Activated gamma-delta T cell treated with Interleukin-2 at 50 U/mL for 16 hours (primary cell): ENCODE measurements at regions not wholly inside any gene's neighbourhood (a gene's known extent, or its start where the extent isn't known, plus 50 kb on each side); places are given as distances from the start of the nearest gene placed in this dataset.
"Not testable (repeated sequence)": the region's sequence is repeated elsewhere in the genome, so short reads cannot be mapped to it uniquely, and the experiment has no call there.

Experiments
- DNase-seq: peaks from one replicate; pipeline ENCODE4 v3.0.0-alpha.2; 2020

DNA sequence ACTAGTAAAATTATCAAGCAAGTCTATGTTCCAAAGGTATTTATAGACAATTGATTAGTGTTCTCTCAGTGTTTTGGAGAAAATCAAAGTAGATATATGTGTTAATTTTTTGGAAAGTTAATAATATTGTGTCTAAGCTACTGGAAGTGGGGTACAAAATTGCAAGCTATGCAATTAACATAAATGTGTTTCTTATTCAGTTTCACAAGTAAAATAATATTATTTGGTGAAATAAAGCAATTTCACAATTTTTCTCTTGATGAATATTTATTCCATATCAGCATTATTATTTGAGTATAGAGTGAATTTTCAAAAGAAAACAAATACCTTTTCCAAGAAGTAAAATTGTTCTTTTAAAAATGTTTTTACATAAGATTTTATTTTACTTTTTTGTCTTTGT, 1047.7 kb downstream of the TBL1XR1 start:
- no peak for DNase-seq

DNA sequence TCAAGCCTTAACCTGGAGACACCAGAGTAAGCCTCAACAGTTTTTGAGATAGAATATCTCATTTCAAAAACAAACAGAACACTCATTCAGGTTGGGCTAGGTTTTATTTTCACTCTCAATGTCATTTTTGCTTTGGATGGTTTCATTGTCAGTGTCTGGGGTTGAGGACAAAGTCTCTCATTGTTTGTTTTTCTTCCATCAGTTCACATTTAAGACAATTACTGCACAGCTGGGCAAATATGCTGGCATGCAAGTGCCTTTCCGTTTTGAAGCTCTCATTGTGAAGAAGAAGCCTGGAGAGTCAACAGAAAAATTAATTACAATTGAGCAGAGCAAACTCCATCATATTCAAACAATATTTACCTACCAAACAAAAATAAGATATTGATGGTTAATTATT, 1050.0 kb downstream of the TBL1XR1 start:
- no peak for DNase-seq

DNA sequence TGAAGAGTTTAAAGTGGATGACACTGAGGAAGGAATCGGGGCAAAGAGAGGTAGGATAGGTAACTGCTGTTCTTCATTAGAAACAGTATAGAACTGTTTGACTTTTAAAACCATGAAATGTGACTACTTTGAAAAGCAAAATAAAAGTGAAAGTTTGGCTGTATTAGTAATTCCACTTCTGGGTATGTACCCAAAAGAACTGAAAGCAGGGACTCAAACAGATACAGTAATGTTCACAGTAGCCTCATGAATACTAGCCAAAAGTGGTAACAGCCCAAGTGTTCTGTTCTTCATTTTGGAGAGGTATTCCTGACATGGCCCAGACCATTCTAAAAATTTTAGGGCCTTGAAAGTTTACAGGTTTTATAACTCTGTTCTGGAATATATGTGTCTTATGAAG, 1055.4 kb downstream of the TBL1XR1 start:
- DNase-seq, result no peak

DNA sequence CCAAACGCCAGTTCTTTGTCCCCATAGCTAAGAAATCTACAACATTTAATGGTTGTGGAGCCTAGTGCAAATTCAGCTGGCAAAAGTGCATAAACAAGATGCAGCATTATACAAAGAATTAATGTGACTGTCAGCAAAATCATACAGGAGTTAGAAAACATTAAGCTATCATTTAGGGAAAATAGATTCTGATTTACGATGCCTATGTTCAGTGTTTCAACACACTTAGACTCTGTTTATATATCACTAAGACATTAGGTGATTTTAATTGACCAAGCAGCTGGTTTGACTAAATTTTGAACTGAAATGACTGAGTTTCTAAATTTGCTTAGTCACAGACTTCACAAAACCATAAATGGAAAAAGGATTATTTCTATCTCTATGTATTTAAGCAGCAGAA, 1076.8 kb downstream of the TBL1XR1 start:
- DNase-seq, result no peak

DNA sequence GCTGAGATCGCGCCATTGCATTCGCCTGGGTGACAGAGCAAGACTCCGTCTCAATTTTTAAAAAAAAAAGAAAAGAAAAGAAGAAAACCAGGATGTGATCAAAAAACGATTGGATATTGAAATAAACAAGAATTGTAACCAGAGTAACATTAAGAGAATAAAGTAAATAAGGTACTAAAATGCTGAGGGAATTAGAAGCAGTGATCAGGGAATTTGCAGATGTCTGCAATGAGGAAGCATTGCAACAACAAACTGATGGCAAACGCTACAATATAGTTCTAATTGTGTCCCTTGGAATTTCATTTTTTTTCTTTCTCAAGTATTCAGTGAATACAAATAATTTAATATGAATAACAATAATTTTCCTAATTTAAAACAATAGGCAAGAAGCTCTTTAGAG, 1077.5 kb downstream of the TBL1XR1 start:
- no peak for DNase-seq

DNA sequence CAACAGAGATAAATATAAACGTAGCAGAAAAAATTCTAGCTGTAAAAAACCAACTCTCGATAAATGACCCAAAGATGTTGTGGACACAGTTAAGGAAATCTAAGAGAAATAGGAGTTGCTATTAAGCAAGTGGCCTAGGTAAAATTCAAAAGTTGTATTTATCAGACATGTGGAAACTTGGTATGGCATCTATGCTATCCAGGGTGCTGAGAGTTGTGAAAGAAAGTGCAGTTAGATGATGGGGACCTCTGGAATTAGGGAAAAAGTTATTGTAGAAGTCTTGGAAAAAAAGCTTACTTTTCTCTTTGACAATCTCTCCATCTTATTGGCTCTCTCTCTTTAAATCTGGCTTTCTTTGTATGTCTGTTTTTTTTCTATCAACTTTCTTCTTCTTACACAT, 1090.9 kb downstream of the TBL1XR1 start:
- no peak for DNase-seq

DNA sequence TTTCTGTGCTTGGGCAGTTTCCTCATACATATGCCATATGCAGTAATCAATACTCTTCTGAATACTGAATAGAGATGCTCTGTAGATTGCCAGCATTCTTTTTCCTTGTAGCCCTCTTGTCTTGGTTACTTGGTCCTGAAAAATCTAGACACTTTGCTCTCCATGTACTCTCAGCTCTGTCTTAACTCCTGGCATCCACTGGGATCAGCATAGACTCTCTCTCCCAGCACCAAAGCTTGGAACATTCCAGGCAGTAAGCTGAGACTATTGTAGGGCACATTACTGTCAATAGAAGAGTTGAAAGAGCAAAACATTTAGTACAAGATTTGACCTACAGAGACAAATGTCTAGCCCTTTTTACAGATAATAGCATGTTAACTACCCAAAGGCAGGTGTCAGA, 1100.3 kb downstream of the TBL1XR1 start:
- DNase-seq, result no peak

DNA sequence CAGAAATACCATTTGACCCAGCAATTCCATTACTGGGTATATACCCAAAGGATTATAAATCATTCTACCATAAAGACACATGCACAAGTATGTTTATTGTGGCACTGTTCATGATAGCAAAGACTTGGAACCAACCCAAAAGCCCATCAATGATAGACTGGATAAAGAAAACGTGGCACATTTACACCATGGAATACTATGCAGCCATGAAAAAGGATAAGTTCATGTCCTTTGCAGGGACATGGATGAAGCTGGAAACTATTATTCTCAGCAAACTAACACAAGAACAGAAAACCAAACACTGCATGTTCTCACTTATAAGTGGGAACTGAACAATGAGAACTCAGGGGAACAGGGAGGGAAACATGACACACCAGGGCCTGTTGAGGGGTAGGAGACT, 1103.4 kb downstream of the TBL1XR1 start:
- not testable (repeated sequence) for DNase-seq

DNA sequence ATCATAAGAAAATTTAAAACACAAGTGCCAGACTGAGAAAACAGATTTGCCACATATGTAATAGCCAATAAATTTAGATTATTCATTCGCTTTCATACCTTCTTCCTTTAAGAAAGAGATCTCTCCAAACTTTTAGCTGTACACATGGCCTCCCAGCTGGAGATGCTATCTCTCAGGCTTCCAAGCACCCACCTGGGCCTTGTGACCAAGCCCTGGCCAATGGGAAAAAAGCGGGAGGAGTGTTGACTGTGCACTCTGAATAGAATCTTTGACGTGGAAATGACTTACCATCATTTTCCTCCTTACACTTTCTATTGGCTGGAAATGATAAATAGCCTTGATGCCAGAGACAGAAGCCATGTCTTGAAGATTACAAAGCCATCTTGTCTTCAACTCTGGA, 1106.6 kb downstream of the TBL1XR1 start:
- DNase-seq, result no peak

DNA sequence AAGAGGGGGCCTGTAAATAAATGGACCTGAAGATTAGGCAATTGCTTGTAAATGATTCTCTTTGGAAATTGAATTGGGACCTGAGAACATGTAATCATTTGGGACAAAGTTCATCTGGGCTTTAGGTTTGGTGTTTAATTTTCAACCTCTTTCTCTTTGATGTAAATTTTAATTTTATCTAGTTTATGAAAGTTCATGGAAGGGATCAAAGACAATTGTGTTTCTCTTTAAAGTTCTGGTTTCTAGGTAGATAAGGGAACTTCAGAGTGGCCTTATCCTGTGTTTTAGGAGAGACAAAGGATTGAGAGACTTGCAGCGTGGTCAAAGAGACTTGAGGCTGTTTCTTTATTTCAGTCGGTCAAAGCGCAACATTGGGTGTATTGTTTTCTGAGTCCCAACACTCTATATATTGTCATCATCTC, 1108.3 kb downstream of the TBL1XR1 start:
- DNase-seq, result no peak

DNA sequence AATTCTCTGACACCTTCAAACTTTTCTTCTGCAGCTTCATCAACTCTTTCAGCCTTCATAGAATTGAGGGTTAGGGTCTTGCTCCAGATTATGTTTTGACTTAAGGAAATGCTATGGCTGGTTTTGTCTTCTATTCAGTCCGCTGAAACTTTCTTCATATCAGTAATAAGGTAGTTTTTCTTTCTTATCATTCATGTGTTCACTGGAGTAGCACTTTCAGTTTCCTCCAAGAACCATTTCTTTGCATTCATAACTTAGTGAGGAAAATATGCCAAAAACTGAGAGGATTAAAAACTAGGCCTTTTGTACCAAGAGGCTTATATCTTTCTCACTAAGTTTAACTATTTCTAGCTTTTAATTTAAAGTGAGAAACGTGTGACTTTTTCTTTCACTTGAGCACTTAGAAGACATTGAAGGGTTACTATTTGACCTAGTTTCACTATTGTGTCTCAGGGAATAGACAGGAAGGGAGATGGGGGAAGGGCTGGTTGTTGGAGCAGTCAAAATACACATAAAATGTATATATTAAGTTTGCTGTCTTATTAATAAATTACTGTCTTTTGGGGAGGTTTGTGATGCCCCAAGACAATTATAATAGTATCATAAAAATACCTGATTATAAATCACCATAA, 1110.1 kb downstream of the TBL1XR1 start:
- no peak for DNase-seq

DNA sequence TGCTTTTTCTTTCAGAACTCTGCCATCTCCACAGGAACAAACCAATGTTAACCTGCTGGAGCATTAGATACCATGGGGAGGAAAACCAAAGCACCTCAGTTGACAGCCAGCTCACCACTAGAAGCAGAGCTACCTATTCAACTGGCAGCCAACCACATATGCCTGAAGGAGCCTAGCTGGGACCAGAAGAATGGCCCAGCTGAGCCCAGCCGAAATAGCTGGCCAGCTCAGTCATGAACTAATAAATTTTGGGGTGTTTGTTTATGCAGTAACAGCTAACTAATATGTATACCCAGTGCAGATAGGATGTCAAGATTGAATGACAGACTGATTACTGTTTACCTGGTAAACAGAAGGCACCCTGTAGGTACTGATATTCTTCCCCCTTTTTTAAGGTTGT, 1117.5 kb downstream of the TBL1XR1 start:
- DNase-seq, result no peak

DNA sequence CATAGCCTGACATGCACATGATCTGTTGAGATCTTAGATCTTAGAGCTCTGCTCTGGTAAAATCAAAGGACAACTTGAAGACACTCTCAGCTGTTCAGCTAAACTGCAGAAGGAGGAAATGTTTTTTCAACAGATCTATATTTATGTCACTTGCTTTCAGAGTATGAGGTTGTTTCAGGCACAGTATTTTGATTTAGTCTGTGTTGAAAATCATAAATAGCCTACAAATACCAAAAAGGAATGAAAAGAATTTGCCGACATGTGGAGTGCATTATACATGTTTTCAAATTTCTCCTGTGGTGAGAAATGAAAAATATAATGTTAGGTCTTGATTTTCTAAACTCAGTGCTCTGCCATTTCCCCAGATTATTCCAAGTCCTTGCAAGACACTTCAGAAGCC, 1118.4 kb downstream of the TBL1XR1 start:
- DNase-seq, result no peak

DNA sequence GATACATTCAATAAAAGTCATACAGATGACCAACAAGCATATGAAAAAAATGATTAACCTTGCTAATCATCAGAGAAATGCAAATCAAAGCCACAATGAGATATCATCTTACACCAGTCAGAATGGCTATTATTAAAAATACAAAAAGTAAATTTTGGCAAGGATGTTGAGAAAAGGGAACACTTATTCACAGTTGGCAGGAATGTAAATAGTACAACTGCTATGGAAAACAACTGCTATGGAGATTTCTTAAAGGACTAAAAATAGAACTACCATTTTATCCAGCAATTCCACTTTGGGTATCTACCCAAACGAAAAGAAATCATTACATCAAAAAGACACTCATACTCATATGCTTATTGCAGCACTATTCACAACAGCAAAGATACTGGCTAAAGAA, 1121.8 kb downstream of the TBL1XR1 start:
- DNase-seq, result no peak

DNA sequence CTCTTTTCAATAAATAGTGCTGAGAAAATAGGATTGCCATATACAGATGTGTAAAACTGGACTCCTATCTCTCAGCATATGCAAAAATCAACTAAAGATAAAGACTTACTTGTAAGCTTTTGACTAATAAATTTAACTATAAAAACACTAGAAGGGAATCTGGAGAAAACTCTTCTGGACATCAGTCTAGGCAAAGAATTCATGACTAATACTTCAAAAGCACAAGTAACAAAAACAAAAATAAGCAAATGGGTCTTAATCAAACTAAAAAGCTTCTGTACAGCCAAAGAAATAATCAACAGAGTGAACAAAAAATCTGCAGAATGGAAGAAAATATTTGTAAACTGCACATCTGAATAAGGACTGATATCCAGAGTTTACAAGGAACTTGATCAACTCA, 1122.2 kb downstream of the TBL1XR1 start:
- no peak for DNase-seq

DNA sequence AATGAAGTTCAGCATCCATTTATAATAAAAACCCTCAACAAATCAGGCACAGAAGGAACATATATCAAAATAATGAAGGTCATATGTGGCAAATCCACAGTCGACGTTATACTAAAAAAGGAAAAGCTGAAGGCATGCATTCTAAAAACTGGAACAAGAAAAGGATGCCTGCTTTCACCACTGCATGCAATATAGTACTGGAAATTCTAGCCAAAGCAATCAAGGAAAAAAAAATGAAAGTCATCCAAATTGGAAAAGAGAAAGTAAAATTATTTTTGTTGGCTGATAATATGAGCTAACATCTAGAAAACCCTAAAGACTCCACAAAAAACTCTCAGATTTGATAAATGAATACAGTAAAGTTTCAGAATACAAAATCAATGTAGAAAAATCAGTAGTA, 1123.2 kb downstream of the TBL1XR1 start:
- DNase-seq, result no peak

DNA sequence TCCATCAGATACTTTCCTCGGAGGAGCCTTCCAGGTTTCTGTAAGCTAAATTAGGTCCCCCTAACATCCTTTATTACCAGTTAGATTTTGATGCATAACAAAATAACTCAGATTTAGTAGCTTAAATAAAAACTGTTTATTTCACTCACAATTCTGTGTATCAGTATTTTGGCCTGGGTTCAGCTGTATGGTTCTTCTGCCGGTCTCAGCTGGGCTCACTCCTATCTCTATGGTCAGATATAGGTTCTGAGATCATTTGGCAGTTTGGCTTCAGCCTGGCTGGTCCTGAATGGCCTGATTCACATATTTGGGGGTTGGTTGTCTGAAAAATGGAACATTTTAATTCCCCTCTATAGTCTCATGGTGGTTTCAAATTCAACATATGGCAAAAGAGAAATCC, 1125.3 kb downstream of the TBL1XR1 start:
- no peak for DNase-seq

DNA sequence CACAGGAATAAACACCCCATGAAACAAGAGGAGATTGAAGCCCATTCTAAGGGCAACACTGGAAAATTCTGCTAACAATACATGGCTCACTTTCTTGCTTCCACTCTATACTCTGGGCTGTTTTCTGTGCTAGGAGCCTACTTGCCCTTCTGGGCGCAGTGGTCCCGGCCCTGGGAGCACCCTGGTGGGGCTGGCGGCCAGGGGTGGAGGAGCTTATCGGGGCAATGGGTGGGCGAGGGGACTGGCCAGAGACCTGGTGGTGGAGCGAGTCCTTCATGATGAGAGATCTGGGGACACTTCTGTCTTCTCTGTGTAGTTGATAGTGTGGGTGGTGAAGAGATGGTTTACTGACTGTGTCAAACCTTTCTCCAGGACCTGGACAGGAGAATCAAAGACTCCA, 1128.5 kb downstream of the TBL1XR1 start:
- no peak for DNase-seq

DNA sequence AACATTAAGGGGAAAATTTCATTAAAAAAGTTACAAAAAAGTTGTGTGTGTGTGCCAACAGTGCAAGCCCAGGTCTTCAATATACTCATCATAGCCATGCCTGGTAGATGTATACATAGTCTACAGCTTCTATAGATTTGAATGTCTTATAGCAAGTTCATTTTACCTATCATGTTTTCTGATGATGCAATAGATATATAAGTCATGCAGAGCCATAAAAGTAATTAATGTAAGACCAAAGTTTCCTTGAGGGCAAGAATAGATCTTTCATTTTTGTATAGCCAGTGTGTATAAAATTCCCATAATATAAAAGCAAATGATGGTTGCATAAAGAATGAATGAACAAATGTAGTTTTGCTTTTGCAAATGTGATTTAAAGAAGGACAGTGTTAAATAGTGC, 1138.4 kb downstream of the TBL1XR1 start:
- no peak for DNase-seq

DNA sequence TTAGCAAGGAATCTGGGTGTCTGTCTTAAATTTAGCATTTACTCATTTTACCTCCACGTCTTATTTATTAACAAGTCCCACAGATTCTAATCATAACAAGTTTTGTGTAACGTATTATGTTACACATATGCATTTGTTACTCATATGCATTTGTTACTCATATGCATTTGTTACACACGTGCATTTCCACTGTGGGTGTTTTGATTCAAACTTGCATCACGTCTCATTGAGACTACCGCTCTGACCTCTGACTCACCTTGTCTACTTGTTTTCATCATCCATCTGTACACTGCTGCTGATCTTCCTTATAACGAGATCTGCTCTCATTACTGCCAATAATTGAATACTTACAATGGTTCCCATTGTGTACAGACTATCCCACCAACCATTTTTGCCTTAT, 1141.4 kb downstream of the TBL1XR1 start:
- no peak for DNase-seq

DNA sequence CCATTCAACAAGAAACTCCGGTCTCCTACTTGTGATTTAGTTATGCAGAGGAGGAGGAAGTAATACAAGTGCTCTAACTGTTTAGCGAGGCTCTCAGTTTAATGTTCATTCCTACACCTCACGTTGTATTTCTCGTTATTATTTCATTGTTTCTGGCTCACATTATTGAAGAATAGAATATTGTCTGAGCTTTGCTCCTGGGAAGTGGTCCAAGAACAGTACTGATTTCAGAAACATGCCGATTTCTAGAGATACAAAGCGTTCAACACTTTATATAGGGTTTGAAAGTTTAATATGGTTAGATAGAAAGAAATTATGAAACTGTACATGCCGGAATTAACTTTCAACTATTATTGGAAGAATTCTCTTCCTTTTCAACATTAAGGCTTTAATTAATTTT, 1145.5 kb downstream of the TBL1XR1 start:
- no peak for DNase-seq

DNA sequence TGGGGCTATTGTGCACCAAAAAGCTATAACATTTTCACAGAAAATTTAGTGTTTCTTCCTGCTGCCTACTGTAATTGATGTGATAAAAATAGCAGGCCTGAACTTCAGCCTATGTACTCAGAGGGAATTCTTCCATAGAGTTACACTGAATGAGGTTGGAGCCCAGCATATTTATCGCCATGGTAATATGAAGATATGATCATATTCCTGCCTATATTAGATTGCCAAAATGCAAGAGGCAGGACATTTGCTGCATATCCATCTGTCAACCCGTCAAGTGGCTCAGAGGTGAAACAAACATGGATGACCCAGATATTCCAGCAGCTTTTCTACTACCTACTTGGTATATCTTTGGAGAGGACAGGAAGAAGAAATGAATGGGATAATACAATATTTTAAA, 1150.6 kb downstream of the TBL1XR1 start:
- DNase-seq, result no peak

DNA sequence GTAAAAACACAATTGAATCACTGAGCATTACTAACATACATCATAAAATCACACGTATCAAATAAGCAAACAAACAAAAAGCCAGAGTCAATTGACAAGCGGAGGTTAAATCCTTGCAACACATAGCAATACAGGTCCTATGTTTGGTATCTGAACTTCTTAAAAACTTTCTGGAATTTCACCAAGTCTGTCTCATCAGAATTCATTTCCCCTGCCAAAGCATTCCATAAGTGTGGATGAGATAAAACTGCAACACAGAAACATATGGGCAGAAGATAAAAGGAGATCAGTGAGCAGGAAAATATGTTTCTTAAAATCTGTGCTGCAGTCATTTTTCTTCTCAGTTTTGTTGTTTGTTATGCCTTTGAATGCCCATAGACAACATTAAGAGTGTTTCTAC, 1155.5 kb downstream of the TBL1XR1 start:
- no peak for DNase-seq

DNA sequence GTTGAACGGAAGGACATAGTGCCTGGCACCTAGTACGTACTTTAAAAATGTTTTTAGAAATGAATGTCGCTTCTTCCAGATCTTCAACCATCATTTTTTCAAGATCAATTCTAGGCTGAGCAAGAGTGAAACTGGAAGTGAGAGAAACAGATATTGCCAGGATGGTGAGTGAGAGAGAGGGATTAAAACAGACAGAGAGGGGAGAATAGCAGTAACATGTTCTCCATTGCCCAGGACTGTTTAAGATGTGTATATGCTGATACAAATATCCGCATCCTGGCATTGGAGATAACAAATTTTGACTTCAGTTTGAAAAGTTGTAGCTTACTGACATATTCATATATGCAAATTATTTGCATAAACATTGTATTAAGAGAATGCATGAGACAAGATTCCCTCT, 1156.1 kb downstream of the TBL1XR1 start:
- no peak for DNase-seq

DNA sequence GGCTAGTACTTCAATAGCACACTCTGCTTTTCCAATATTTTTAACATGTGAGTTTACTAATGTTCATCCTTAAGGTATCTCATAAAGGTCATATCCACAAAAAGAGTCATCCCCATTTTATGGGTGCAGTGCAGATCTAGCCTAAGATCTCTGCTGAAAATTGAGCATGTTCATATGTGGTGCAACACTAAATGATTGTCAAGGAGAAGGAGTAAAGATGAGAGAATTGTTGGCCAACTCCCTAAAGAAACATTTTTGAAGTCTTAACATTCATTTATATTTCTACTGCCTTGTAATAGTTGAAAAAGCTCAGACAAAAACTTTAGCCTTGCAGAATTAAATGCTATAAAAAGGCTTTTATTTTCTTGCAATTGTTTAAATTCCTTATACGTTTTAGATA, 1159.6 kb downstream of the TBL1XR1 start:
- DNase-seq, result no peak

DNA sequence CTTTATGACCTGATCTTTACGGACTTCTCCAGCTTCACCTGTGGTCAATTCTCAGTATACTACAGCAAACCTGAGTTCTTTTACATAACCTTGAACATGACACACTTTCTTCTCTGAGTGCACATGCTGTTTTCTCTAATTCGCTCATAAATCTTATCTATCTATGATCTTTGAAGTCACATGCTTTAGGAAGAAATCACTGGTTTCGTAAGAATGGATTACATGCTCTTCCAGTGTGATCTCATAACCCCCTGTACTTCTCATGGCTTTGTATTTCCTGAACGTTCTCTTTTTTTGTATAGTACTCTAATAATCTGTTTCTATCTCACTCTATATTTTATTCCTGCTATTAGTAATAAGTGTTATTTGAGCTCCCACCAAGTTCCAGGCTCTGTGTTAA, 1165.2 kb downstream of the TBL1XR1 start:
- DNase-seq, result no peak
